HEK293 (cell line): ENCODE measurements at regions not wholly inside any gene's neighbourhood (a gene's known extent, or its start where the extent isn't known, plus 50 kb on each side); places are given as distances from the start of the nearest gene placed in this dataset.

Experiments
- CTCF ChIP-seq: fragments of 450-650 bp; formaldehyde crosslinking; IDR thresholded peaks from 2 replicates; pipeline ENCODE4 v1.5.1; 2016; ENCODE audit warnings: missing biosample characterization, missing genetic modification characterization
- MYNN ChIP-seq: fragments of 450-650 bp; formaldehyde crosslinking; IDR thresholded peaks from 2 replicates; pipeline ENCODE4 v1.5.1; 2016; ENCODE audit warnings: missing biosample characterization, missing genetic modification characterization, borderline replicate concordance
- MZF1 ChIP-seq: fragments of 450-650 bp; formaldehyde crosslinking; IDR thresholded peaks from 2 replicates; pipeline ENCODE4 v1.5.1; 2017; ENCODE audit warnings: missing biosample characterization, missing genetic modification characterization, borderline replicate concordance
- ZNF324 ChIP-seq: fragments of 450-650 bp; formaldehyde crosslinking; IDR thresholded peaks from 2 replicates; pipeline ENCODE4 v1.5.1; 2016; ENCODE audit warnings: missing biosample characterization, missing genetic modification characterization
- ZNF624 ChIP-seq: fragments of 450-650 bp; formaldehyde crosslinking; IDR thresholded peaks from 2 replicates; pipeline ENCODE4 v1.5.1; 2017; ENCODE audit warnings: missing biosample characterization, missing genetic modification characterization

GRCh38 chr10:80917636-80918035 lies 379.9 kb downstream of the SH2D4B start:
- TF ChIP-seq MZF1 (tag by site-specific recombination) (no peak), CTCF (tag by site-specific recombination) (no peak), ZNF324 (tag by site-specific recombination) (no peak), MYNN (tag by site-specific recombination) (no peak), ZNF624 (no peak)
